Right atrium auricular region (tissue), 2 donors: ENCODE measurements at regions not wholly inside any gene's neighbourhood (a gene's known extent, or its start where the extent isn't known, plus 50 kb on each side); places are given as distances from the start of the nearest gene placed in this dataset.

Experiments
- DNase-seq: peaks from one replicate; pipeline ENCODE4 v3.0.0-alpha.2; 2019; ENCODE audit warnings: low spot score
- H3K27ac ChIP-seq, 2 donors: fragments of 200-600 bp; sonication (generic); 1 replicate in 1 of 2; 2 replicates in 1 of 2; pipeline ENCODE4 v1.5.1; 2016 to 2019
- H3K27me3 ChIP-seq, 2 donors: fragments of 200-600 bp; sonication (generic); one replicate each; pipeline versions ENCODE4 v1.5.1 to v1.6.0; 2017 to 2019
- H3K36me3 ChIP-seq: fragments of 200-600 bp; sonication (generic); one replicate; pipeline ENCODE4 v1.5.1; 2016
- H3K4me1 ChIP-seq, 2 donors: fragments of 200-600 bp; sonication (generic); one replicate each; pipeline versions ENCODE4 v1.5.1 to v1.6.0; 2017 to 2019
- H3K4me3 ChIP-seq, 2 donors: fragments of 200-600 bp; sonication (generic); 1 replicate in 1 of 2; 2 replicates in 1 of 2; pipeline ENCODE4 v1.5.1; 2017 to 2019; ENCODE audit warnings: mild to moderate bottlenecking in 1 of 2, moderate library complexity in 1 of 2
- H3K9me3 ChIP-seq, 2 donors: fragments of 200-600 bp; sonication (generic); one replicate each; pipeline ENCODE4 v1.5.1; 2019
- TF ChIP-seq, protein P1 (sequence below), 2 donors: fragments of 200-600 bp; sonication (generic); IDR thresholded peaks; one replicate each; pipeline ENCODE4 v1.5.1; 2019; ENCODE audit warnings: antibody characterized with exemption in 2 of 2

- DNase-seq, result no peak
- Histone ChIP-seq H3K27ac (no peak overlapping the region), H3K4me3 (no peak overlapping the region), H3K9me3 (no peaks in the 10 kb centered on the region), H3K27me3 (no peaks in the 10 kb centered on the region), H3K4me1 (no peaks in the 10 kb centered on the region), H3K36me3 (no peaks in the 10 kb centered on the region)
- TF ChIP-seq, protein P1, sequence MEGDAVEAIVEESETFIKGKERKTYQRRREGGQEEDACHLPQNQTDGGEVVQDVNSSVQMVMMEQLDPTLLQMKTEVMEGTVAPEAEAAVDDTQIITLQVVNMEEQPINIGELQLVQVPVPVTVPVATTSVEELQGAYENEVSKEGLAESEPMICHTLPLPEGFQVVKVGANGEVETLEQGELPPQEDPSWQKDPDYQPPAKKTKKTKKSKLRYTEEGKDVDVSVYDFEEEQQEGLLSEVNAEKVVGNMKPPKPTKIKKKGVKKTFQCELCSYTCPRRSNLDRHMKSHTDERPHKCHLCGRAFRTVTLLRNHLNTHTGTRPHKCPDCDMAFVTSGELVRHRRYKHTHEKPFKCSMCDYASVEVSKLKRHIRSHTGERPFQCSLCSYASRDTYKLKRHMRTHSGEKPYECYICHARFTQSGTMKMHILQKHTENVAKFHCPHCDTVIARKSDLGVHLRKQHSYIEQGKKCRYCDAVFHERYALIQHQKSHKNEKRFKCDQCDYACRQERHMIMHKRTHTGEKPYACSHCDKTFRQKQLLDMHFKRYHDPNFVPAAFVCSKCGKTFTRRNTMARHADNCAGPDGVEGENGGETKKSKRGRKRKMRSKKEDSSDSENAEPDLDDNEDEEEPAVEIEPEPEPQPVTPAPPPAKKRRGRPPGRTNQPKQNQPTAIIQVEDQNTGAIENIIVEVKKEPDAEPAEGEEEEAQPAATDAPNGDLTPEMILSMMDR (IDR thresholded peaks at IDR 0.05), result no peak
Observed at GRCh38 chr15:81516461-81516860, 142.4 kb upstream of the TMC3 start.

DNA sequence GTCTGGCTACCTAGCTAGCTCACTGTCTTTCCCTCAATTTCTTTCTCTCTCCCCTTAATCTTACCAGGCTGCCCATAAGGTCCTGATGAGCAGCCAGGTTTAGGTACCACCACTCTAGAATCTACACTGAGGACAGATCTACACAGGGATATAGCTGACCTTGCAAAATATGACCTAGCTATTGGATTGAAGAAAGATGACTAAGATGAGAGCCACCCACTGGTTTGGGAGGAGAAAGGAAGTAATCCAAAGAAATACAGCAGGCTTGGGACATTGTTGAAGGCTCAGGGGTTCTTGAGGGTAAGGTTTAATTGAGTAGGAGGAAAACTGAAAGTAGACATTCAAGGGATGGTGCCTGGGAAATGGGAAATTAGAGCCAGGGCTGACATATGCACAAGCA is 142.0 kb upstream of the TMC3 start:
- no peaks in the 10 kb centered on the region for H3K36me3 ChIP-seq
- TF ChIP-seq, protein P1 (IDR thresholded peaks at IDR 0.05), result no peak
- DNase-seq, result no peak
- no peak overlapping the region for H3K4me3 ChIP-seq
- no peaks in the 10 kb centered on the region for H3K9me3 ChIP-seq
- H3K27ac ChIP-seq, result no peak overlapping the region
- H3K4me1 ChIP-seq, result no peaks in the 10 kb centered on the region
- no peaks in the 10 kb centered on the region for H3K27me3 ChIP-seq

GRCh38 chr15:81514725-81515124 is 140.7 kb upstream of the TMC3 start:
- TF ChIP-seq, protein P1 (IDR thresholded peaks at IDR 0.05), result no peak
- Histone ChIP-seq H3K4me1 (no peaks in the 10 kb centered on the region), H3K4me3 (no peak overlapping the region), H3K27me3 (no peaks in the 10 kb centered on the region), H3K36me3 (no peaks in the 10 kb centered on the region), H3K27ac (no peak overlapping the region), H3K9me3 (no peaks in the 10 kb centered on the region)
- no peak for DNase-seq

- H3K4me3 ChIP-seq, result no peak overlapping the region
- H3K4me1 ChIP-seq, result no peaks in the 10 kb centered on the region
- DNase-seq, result no peak
- no peaks in the 10 kb centered on the region for H3K36me3 ChIP-seq
- H3K9me3 ChIP-seq, result no peaks in the 10 kb centered on the region
- H3K27me3 ChIP-seq, result no peaks in the 10 kb centered on the region
- no peak overlapping the region for H3K27ac ChIP-seq
- TF ChIP-seq, protein P1 (IDR thresholded peaks at IDR 0.05), result no peak
Observed at GRCh38 chr15:81511138-81511537, 137.1 kb upstream of the TMC3 start.

GRCh38 chr15:81507831-81508230 is 133.8 kb upstream of the TMC3 start:
- no peaks in the 10 kb centered on the region for H3K4me1 ChIP-seq
- H3K36me3 ChIP-seq, result no peaks in the 10 kb centered on the region
- TF ChIP-seq, protein P1 (IDR thresholded peaks at IDR 0.05), result no peak
- H3K27me3 ChIP-seq, result no peaks in the 10 kb centered on the region
- no peak overlapping the region for H3K27ac ChIP-seq
- no peak overlapping the region for H3K4me3 ChIP-seq
- DNase-seq, result no peak
- H3K9me3 ChIP-seq, result no peaks in the 10 kb centered on the region

GRCh38 chr15:81506936-81507335 is 132.9 kb upstream of the TMC3 start:
- DNase-seq, result no peak

More at GRCh38 chr15:81506936-81507335, 132.9 kb upstream of the TMC3 start:
- no peaks in the 10 kb centered on the region for H3K36me3 ChIP-seq
- no peak overlapping the region for H3K4me3 ChIP-seq
- H3K27ac ChIP-seq, result no peak overlapping the region
- TF ChIP-seq, protein P1 (IDR thresholded peaks at IDR 0.05), result no peak
- H3K9me3 ChIP-seq, result no peaks in the 10 kb centered on the region
- no peaks in the 10 kb centered on the region for H3K27me3 ChIP-seq
- H3K4me1 ChIP-seq, result no peaks in the 10 kb centered on the region
